ENCODE measurements at regions not wholly inside any gene's neighbourhood (a gene's known extent, or its start where the extent isn't known, plus 50 kb on each side); places are given as distances from the start of the nearest gene placed in this dataset.

- Mint-ChIP-seq H3K4me1 (ENCODE audit: unreplicated experiment) (no peaks in the 10 kb centered on the region), H3K4me3 (ENCODE audit: unreplicated experiment) (no peak overlapping the region), H3K27me3 (ENCODE audit: unreplicated experiment) (peaks cover 6% of the 10 kb centered on the region), H3K36me3 (ENCODE audit: unreplicated experiment) (no peaks in the 10 kb centered on the region), H3K9me3 (ENCODE audit: unreplicated experiment) (peaks cover 6% of the 10 kb centered on the region), H3K27ac (ENCODE audit: unreplicated experiment) (no peak overlapping the region)
- TF ChIP-seq, protein P1, sequence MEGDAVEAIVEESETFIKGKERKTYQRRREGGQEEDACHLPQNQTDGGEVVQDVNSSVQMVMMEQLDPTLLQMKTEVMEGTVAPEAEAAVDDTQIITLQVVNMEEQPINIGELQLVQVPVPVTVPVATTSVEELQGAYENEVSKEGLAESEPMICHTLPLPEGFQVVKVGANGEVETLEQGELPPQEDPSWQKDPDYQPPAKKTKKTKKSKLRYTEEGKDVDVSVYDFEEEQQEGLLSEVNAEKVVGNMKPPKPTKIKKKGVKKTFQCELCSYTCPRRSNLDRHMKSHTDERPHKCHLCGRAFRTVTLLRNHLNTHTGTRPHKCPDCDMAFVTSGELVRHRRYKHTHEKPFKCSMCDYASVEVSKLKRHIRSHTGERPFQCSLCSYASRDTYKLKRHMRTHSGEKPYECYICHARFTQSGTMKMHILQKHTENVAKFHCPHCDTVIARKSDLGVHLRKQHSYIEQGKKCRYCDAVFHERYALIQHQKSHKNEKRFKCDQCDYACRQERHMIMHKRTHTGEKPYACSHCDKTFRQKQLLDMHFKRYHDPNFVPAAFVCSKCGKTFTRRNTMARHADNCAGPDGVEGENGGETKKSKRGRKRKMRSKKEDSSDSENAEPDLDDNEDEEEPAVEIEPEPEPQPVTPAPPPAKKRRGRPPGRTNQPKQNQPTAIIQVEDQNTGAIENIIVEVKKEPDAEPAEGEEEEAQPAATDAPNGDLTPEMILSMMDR (IDR thresholded peaks at IDR 0.05): no peak
- no peak for DNase-seq (ENCODE audit: extremely low spot score, unreplicated experiment)
These were observed 994.8 kb upstream of the GHITM start for GRCh38 chr10:83144461-83144860.

GRCh38 chr10:83153714-83154113 is 985.6 kb upstream of the GHITM start:
- H3K27ac Mint-ChIP-seq (ENCODE audit: unreplicated experiment): no peak overlapping the region
- DNase-seq (ENCODE audit: extremely low spot score, unreplicated experiment): no peak
- H3K9me3 Mint-ChIP-seq (ENCODE audit: unreplicated experiment): peaks cover 4% of the 10 kb centered on the region
- TF ChIP-seq, protein P1 (IDR thresholded peaks at IDR 0.05): no peak
- H3K27me3 Mint-ChIP-seq (ENCODE audit: unreplicated experiment): peaks cover 2% of the 10 kb centered on the region
- no peak overlapping the region for H3K4me3 Mint-ChIP-seq (ENCODE audit: unreplicated experiment)
- no peaks in the 10 kb centered on the region for H3K36me3 Mint-ChIP-seq (ENCODE audit: unreplicated experiment)
- H3K4me1 Mint-ChIP-seq (ENCODE audit: unreplicated experiment): peaks cover 3% of the 10 kb centered on the region

DNA sequence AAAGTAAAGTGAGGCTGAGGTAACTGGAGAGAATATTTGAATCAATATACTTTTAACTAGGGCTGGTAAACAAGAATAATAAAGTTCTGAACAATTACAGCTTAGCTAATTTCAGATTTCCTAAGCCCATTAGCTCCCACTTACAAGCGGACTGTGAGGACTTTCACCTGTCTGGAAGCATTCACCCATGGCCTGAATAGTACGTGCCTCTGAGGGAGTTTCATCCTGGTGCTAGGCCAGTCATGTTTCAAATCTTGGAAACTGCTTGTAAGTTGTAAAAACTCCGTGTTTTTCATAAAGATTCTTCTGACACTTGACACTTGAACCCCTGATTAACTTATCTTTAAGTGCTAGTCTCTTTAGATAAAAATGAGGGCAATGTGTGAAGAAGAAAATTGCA is 975.2 kb upstream of the GHITM start:
- Mint-ChIP-seq H3K27ac (ENCODE audit: unreplicated experiment) (no peak overlapping the region), H3K27me3 (ENCODE audit: unreplicated experiment) (no peaks in the 10 kb centered on the region), H3K4me3 (ENCODE audit: unreplicated experiment) (no peak overlapping the region), H3K4me1 (ENCODE audit: unreplicated experiment) (peaks cover 10% of the 10 kb centered on the region), H3K9me3 (ENCODE audit: unreplicated experiment) (no peaks in the 10 kb centered on the region), H3K36me3 (ENCODE audit: unreplicated experiment) (no peaks in the 10 kb centered on the region)
- TF ChIP-seq, protein P1 (IDR thresholded peaks at IDR 0.05): no peak
- DNase-seq (ENCODE audit: extremely low spot score, unreplicated experiment): no peak

GRCh38 chr10:83165265-83165664 is 974.0 kb upstream of the GHITM start:
- H3K36me3 Mint-ChIP-seq (ENCODE audit: unreplicated experiment): no peaks in the 10 kb centered on the region
- H3K27ac Mint-ChIP-seq (ENCODE audit: unreplicated experiment): no peak overlapping the region
- H3K4me3 Mint-ChIP-seq (ENCODE audit: unreplicated experiment): no peak overlapping the region
- DNase-seq (ENCODE audit: extremely low spot score, unreplicated experiment): no peak
- peaks cover 5% of the 10 kb centered on the region for H3K4me1 Mint-ChIP-seq (ENCODE audit: unreplicated experiment)
- TF ChIP-seq, protein P1 (IDR thresholded peaks at IDR 0.05): no peak
- H3K9me3 Mint-ChIP-seq (ENCODE audit: unreplicated experiment): no peaks in the 10 kb centered on the region
- H3K27me3 Mint-ChIP-seq (ENCODE audit: unreplicated experiment): no peaks in the 10 kb centered on the region

DNA sequence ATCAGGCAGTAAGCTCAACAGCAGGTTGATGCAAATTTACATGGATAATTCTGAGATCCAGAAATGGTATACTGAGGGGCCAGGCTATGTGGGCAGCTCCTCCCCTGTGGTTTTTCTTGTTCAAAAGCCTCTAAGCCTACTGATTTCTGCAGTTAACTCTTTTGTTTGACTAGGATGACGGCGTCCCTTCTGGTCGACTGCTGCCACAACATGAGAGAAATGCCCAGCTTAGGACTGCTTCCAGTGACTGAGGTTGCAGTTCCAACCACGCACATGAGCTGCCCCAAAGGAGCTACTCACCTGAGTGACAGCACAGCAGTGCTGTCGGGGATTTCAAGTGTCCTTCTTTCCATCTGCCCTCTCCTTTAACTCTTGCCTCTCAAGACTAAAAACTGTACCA is 973.0 kb upstream of the GHITM start:
- H3K4me1 Mint-ChIP-seq (ENCODE audit: unreplicated experiment): peaks cover 5% of the 10 kb centered on the region

More for the DNA sequence above, 973.0 kb upstream of the GHITM start:
- Mint-ChIP-seq H3K27me3 (ENCODE audit: unreplicated experiment) (peaks cover 2% of the 10 kb centered on the region), H3K9me3 (ENCODE audit: unreplicated experiment) (peaks cover 6% of the 10 kb centered on the region), H3K4me3 (ENCODE audit: unreplicated experiment) (no peak overlapping the region), H3K27ac (ENCODE audit: unreplicated experiment) (no peak overlapping the region), H3K36me3 (ENCODE audit: unreplicated experiment) (no peaks in the 10 kb centered on the region)
- DNase-seq (ENCODE audit: extremely low spot score, unreplicated experiment): no peak
- TF ChIP-seq, protein P1 (IDR thresholded peaks at IDR 0.05): peak; percentile 22

Measured in osteocyte (in vitro differentiated cells).